ENCODE measurements at regions not wholly inside any gene's neighbourhood (a gene's known extent, or its start where the extent isn't known, plus 50 kb on each side); places are given as distances from the start of the nearest gene placed in this dataset.

GRCh38 chr21:16154321-16154720, 424.5 kb downstream of the USP25 start:
- TF ChIP-seq CTCF (conservative IDR thresholded peaks at IDR 0.05) (no peak), ZFX (IDR thresholded peaks at IDR 0.05) (no peak)
- H3K27ac ChIP-seq = no peak overlapping the region

- H3K27ac ChIP-seq = no peak overlapping the region
- TF ChIP-seq CTCF (conservative IDR thresholded peaks at IDR 0.05) (no peak), ZFX (IDR thresholded peaks at IDR 0.05) (no peak)
Observed at GRCh38 chr21:16154951-16155635, 425.3 kb downstream of the USP25 start.

- no peak overlapping the region for H3K27ac ChIP-seq
- TF ChIP-seq ZFX (IDR thresholded peaks at IDR 0.05) = no peak
- TF ChIP-seq CTCF (conservative IDR thresholded peaks at IDR 0.05) = no peak
Observed at GRCh38 chr21:16156841-16157489, 427.2 kb downstream of the USP25 start.

- no peak for TF ChIP-seq CTCF (conservative IDR thresholded peaks at IDR 0.05)
- no peak for TF ChIP-seq ZFX (IDR thresholded peaks at IDR 0.05)
- H3K27ac ChIP-seq = no peak overlapping the region
Observed at GRCh38 chr21:16159213-16159970, 429.6 kb downstream of the USP25 start.

- TF ChIP-seq CTCF (conservative IDR thresholded peaks at IDR 0.05) (no peak), ZFX (IDR thresholded peaks at IDR 0.05) (no peak)
- H3K27ac ChIP-seq = no peak overlapping the region
Observed at GRCh38 chr21:16159971-16160350, 430.2 kb downstream of the USP25 start.

- TF ChIP-seq ZFX (IDR thresholded peaks at IDR 0.05) = no peak
- no peak for TF ChIP-seq CTCF (conservative IDR thresholded peaks at IDR 0.05)
Observed at GRCh38 chr21:16162953-16163352, 433.2 kb downstream of the USP25 start.

GRCh38 chr21:16169102-16169511, 439.3 kb downstream of the USP25 start:
- TF ChIP-seq ZFX (IDR thresholded peaks at IDR 0.05) (no peak; the same call in 1 of the 2 replicates), CTCF (conservative IDR thresholded peaks at IDR 0.05) (no peak)
- H3K27ac ChIP-seq = no peak overlapping the region

More at GRCh38 chr21:16162953-16163352, 433.2 kb downstream of the USP25 start:
- H3K27ac ChIP-seq = no peak overlapping the region

All from C4-2B (cell line).